H9 (cell line): ENCODE measurements at regions not wholly inside any gene's neighbourhood (a gene's known extent, or its start where the extent isn't known, plus 50 kb on each side); places are given as distances from the start of the nearest gene placed in this dataset.

Experiments
- DNase-seq: peaks from one replicate; pipeline ENCODE4 v3.0.0-alpha.2; 2017
- H2AFZ ChIP-seq: one replicate; pipeline ENCODE4 v1.6.1; 2013; ENCODE audit warnings: mild to moderate bottlenecking, low read length, control low read depth, moderate library complexity
- H2AK5ac ChIP-seq: 2 replicates; pipeline ENCODE4 v1.6.1; 2013; ENCODE audit warnings: low read length, control low read depth, mixed read lengths; ENCODE audit not compliant: insufficient read length
- H2BK120ac ChIP-seq: one replicate; pipeline ENCODE4 v1.6.1; 2013; ENCODE audit warnings: low read depth, mild to moderate bottlenecking, low read length, control low read depth, inconsistent platforms; ENCODE audit not compliant: poor library complexity, severe bottlenecking
- H2BK12ac ChIP-seq: 2 replicates; pipeline ENCODE4 v1.6.1; 2013; ENCODE audit warnings: low read length, control low read depth, mixed read lengths, low read depth; ENCODE audit not compliant: insufficient read length
- H2BK15ac ChIP-seq: 2 replicates; pipeline ENCODE4 v1.6.1; 2013; ENCODE audit warnings: low read depth, low read length, control low read depth
- H2BK20ac ChIP-seq: one replicate; pipeline ENCODE4 v1.6.1; 2013; ENCODE audit warnings: low read depth, mild to moderate bottlenecking, low read length, control low read depth, inconsistent platforms; ENCODE audit not compliant: poor library complexity, severe bottlenecking
- H2BK5ac ChIP-seq: 2 replicates; pipeline ENCODE4 v1.6.1; 2013; ENCODE audit warnings: low read length, control low read depth, mixed read lengths; ENCODE audit not compliant: insufficient read length
- H3K14ac ChIP-seq: 2 replicates; pipeline ENCODE4 v1.6.1; 2013; ENCODE audit warnings: low read length, control low read depth; ENCODE audit not compliant: insufficient read depth
- H3K18ac ChIP-seq: 2 replicates; pipeline ENCODE4 v1.6.1; 2013; ENCODE audit warnings: low read depth, mild to moderate bottlenecking, mixed read lengths, low read length, control low read depth; ENCODE audit not compliant: insufficient read length
- H3K23ac ChIP-seq: 2 replicates; pipeline ENCODE4 v1.6.1; 2013; ENCODE audit warnings: low read length, control low read depth, mixed read lengths, low read depth; ENCODE audit not compliant: insufficient read length
- H3K23me2 ChIP-seq: 2 replicates; pipeline ENCODE4 v1.6.1; 2013; ENCODE audit warnings: low read depth, mild to moderate bottlenecking, mixed read lengths, low read length, control low read depth; ENCODE audit not compliant: insufficient read length, poor library complexity, severe bottlenecking
- H3K27ac ChIP-seq: 2 replicates; pipeline ENCODE4 v1.5.1; 2013; ENCODE audit warnings: low read length, control low read depth, mixed read lengths, low read depth; ENCODE audit not compliant: insufficient read length
- H3K27me3 ChIP-seq: 2 replicates; pipeline ENCODE4 v1.6.1; 2013; ENCODE audit warnings: low read length, control low read depth, inconsistent platforms; ENCODE audit not compliant: insufficient read depth
- H3K4ac ChIP-seq: 2 replicates; pipeline ENCODE4 v1.6.1; 2013; ENCODE audit warnings: low read depth, mild to moderate bottlenecking, control low read depth, inconsistent platforms, low read length, moderate library complexity
- H3K4me1 ChIP-seq: 2 replicates; pipeline ENCODE4 v1.6.1; 2013; ENCODE audit warnings: low read length, control low read depth, inconsistent platforms; ENCODE audit not compliant: insufficient read depth
- H3K4me2 ChIP-seq: 2 replicates; pipeline ENCODE4 v1.6.1; 2013; ENCODE audit warnings: low read length, control low read depth, mixed read lengths; ENCODE audit not compliant: insufficient read length, insufficient read depth
- H3K56ac ChIP-seq: 2 replicates; pipeline ENCODE4 v1.6.1; 2013; ENCODE audit warnings: low read depth, mild to moderate bottlenecking, mixed read lengths, low read length, control low read depth; ENCODE audit not compliant: insufficient read length
- H3K79me1 ChIP-seq: 2 replicates; pipeline ENCODE4 v1.6.1; 2013; ENCODE audit warnings: low read depth, mild to moderate bottlenecking, moderate library complexity, low read length, control low read depth, inconsistent platforms; ENCODE audit not compliant: insufficient read depth, poor library complexity, severe bottlenecking
- H3K79me2 ChIP-seq: 2 replicates; pipeline ENCODE4 v1.6.1; 2013; ENCODE audit warnings: low read length, control low read depth, inconsistent platforms; ENCODE audit not compliant: insufficient read depth
- H3K9ac ChIP-seq: 2 replicates; pipeline ENCODE4 v1.6.1; 2013; ENCODE audit warnings: low read length, control low read depth, mixed read lengths; ENCODE audit not compliant: insufficient read length; ENCODE audit errors: extremely low read depth
- H3K9me3 ChIP-seq: one replicate; pipeline ENCODE4 v1.6.1; 2013; ENCODE audit warnings: low read depth, low read length, inconsistent platforms; ENCODE audit not compliant: control insufficient read depth
- H3T11ph ChIP-seq: one replicate; pipeline ENCODE4 v1.6.1; 2013; ENCODE audit warnings: mild to moderate bottlenecking, low read length, control low read depth, inconsistent platforms
- H4K20me1 ChIP-seq: one replicate; pipeline ENCODE4 v1.6.1; 2013; ENCODE audit not compliant: control insufficient read depth, insufficient read length, insufficient read depth
- H4K5ac ChIP-seq: 2 replicates; pipeline ENCODE4 v1.6.1; 2013; ENCODE audit warnings: low read depth, mild to moderate bottlenecking, mixed read lengths, low read length, control low read depth; ENCODE audit not compliant: insufficient read length
- H4K8ac ChIP-seq: replicated peaks from 2 replicates; pipeline ENCODE4 v1.6.1; 2013; ENCODE audit warnings: low read length, control low read depth, mixed read lengths, low read depth; ENCODE audit not compliant: insufficient read length
- H4K91ac ChIP-seq: 2 replicates; pipeline ENCODE4 v1.6.1; 2013; ENCODE audit warnings: low read depth, mild to moderate bottlenecking, moderate library complexity, mixed read lengths, low read length, control low read depth; ENCODE audit not compliant: insufficient read length
- H3K27ac Mint-ChIP-seq, 3 experiments: 2 replicates in 2 of 3; 3 replicates in 1 of 3; pipeline ENCODE4 v1.8.0; 2020 to 2021; ENCODE audit warnings: mixed read lengths in 3 of 3, mild to moderate bottlenecking in 1 of 3, moderate library complexity in 1 of 3
- H3K27me3 Mint-ChIP-seq: 2 replicates; pipeline ENCODE4 v1.8.0; 2021; ENCODE audit warnings: low read depth, mild to moderate bottlenecking, moderate library complexity, mixed read lengths
- H3K36me3 Mint-ChIP-seq, 3 experiments: 2 replicates in 2 of 3; 3 replicates in 1 of 3; pipeline ENCODE4 v1.8.0; 2020 to 2021; ENCODE audit warnings: low read depth in 3 of 3, mixed read lengths in 3 of 3; ENCODE audit not compliant: insufficient read depth in 1 of 3
- H3K4me1 Mint-ChIP-seq, 2 experiments: 2 replicates each; pipeline ENCODE4 v1.8.0; 2020; ENCODE audit warnings: mixed read lengths in 2 of 2
- H3K4me3 Mint-ChIP-seq, 2 experiments: 2 replicates in 1 of 2; 3 replicates in 1 of 2; pipeline ENCODE4 v1.8.0; 2020 to 2021; ENCODE audit warnings: mild to moderate bottlenecking in 2 of 2, mixed read lengths in 2 of 2, moderate library complexity in 1 of 2
- H3K9me3 Mint-ChIP-seq, 2 experiments: 2 replicates in 1 of 2; 3 replicates in 1 of 2; pipeline ENCODE4 v1.8.0; 2020; ENCODE audit warnings: mild to moderate bottlenecking in 2 of 2, mixed read lengths in 2 of 2, moderate library complexity in 1 of 2
- WGBS: extraction: QIAGEN DNeasy Blood & Tissue Kit; methylation state at CpG from one replicate; pipeline ENCODE4 v1.1.7; 2013; ENCODE audit warnings: missing lambda C conversion rate, low lambda C conversion rate, mixed read lengths; ENCODE audit not compliant: insufficient read length; ENCODE audit errors: extremely low coverage; 5-methylcytosine and 5-hydroxymethylcytosine counted together
- TF ChIP-seq, protein P1 (sequence below): fragments of 200-600 bp; sonication (generic); conservative IDR thresholded peaks from 3 replicates; pipeline ENCODE4 v1.8.0; 2021; ENCODE audit warnings: antibody characterized with exemption, mild to moderate bottlenecking

DNA sequence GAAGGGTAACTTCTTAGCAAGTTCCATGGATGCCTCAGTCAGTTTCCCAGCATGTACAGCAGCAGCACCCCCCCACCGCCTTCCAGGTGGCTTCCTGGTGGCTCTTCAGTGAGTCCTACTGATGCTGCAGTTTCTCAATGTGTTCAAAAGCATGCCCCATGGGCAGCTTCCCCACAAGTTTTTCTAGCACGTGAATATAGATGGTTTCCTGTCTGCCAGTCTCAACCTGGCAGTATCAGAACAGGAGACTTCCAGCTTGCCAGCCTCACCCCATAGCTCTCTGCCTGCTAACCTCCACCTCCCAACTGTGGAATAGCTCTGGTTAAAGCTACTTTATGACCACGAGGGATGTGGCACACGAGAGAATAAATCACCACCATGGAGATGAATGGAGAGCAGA lies 188.3 kb upstream of the SLCO3A1 start:
- no peak for DNase-seq
- no peak overlapping the region for H4K5ac ChIP-seq
- no peak overlapping the region for H2BK120ac ChIP-seq
- H3K23me2 ChIP-seq = no peaks in the 10 kb centered on the region
- H3K4me1 ChIP-seq = no peaks in the 10 kb centered on the region
- H4K8ac ChIP-seq = no peak overlapping the region
- H2AFZ ChIP-seq = no peak overlapping the region
- no peak overlapping the region for H2AK5ac ChIP-seq
- no peak overlapping the region for H3K4me2 ChIP-seq
- no peaks in the 10 kb centered on the region for H3K79me2 ChIP-seq
- Mint-ChIP-seq H3K4me1 (no peaks in the 10 kb centered on the region), H3K27me3 (no peaks in the 10 kb centered on the region), H3K9me3 (no peaks in the 10 kb centered on the region), H3K36me3 (no peaks in the 10 kb centered on the region), H3K4me3 (no peak overlapping the region), H3K27ac (no peak overlapping the region)
- no peak overlapping the region for H3K23ac ChIP-seq
- TF ChIP-seq, protein P1, sequence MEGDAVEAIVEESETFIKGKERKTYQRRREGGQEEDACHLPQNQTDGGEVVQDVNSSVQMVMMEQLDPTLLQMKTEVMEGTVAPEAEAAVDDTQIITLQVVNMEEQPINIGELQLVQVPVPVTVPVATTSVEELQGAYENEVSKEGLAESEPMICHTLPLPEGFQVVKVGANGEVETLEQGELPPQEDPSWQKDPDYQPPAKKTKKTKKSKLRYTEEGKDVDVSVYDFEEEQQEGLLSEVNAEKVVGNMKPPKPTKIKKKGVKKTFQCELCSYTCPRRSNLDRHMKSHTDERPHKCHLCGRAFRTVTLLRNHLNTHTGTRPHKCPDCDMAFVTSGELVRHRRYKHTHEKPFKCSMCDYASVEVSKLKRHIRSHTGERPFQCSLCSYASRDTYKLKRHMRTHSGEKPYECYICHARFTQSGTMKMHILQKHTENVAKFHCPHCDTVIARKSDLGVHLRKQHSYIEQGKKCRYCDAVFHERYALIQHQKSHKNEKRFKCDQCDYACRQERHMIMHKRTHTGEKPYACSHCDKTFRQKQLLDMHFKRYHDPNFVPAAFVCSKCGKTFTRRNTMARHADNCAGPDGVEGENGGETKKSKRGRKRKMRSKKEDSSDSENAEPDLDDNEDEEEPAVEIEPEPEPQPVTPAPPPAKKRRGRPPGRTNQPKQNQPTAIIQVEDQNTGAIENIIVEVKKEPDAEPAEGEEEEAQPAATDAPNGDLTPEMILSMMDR = no peak
- no CpG with 5 or more reads among the region's 4 CpGs for WGBS
- H2BK5ac ChIP-seq = no peak overlapping the region
- H3K79me1 ChIP-seq = no peaks in the 10 kb centered on the region
- no peak overlapping the region for H3K27ac ChIP-seq
- no peak overlapping the region for H3K14ac ChIP-seq
- H2BK12ac ChIP-seq = no peak overlapping the region
- H3K4ac ChIP-seq = no peak overlapping the region
- H3K56ac ChIP-seq = no peak overlapping the region
- no peak overlapping the region for H3K18ac ChIP-seq
- no peak overlapping the region for H2BK20ac ChIP-seq
- H3K9me3 ChIP-seq = no peaks in the 10 kb centered on the region
- no peak overlapping the region for H4K91ac ChIP-seq
- no peak overlapping the region for H2BK15ac ChIP-seq
- H3K27me3 ChIP-seq = no peaks in the 10 kb centered on the region
- no peak overlapping the region for H3K9ac ChIP-seq
- H4K20me1 ChIP-seq = no peaks in the 10 kb centered on the region
- no peak overlapping the region for H3T11ph ChIP-seq
